ACHN (cell line): ENCODE measurements at regions not wholly inside any gene's neighbourhood (a gene's known extent, or its start where the extent isn't known, plus 50 kb on each side); places are given as distances from the start of the nearest gene placed in this dataset.
"Not testable (repeated sequence)": the region's sequence is repeated elsewhere in the genome, so short reads cannot be mapped to it uniquely, and the experiment has no call there.

Experiments
- DNase-seq: peaks from one replicate; pipeline ENCODE4 v3.0.0-alpha.2; 2015
- in situ Hi-C: cut with HindIII; loops from 2 replicates; pipeline ENCODE4 v1.10.0; 2017; ENCODE audit warnings: low sequenced_read_pairs, low pct_ligation_motif_present, low pct_unique_long_range_greater_than_20kb

- in situ Hi-C loops = no loop called here
- no peak for DNase-seq
These were observed 100.1 kb downstream of the EIF4E start for GRCh38 chr4:98828801-98829200.

- DNase-seq = no peak
- in situ Hi-C loops = no loop called here
These were observed 101.3 kb downstream of the EIF4E start for GRCh38 chr4:98827661-98828060.

GRCh38 chr4:98822144-98822543 lies 106.8 kb downstream of the EIF4E start:
- no peak for DNase-seq
- in situ Hi-C loops = no loop called here

- DNase-seq, in situ Hi-C loops: not testable (repeated sequence)
These were observed 110.8 kb downstream of the EIF4E start for GRCh38 chr4:98818116-98818515.

- no peak for DNase-seq
- in situ Hi-C loops = no loop called here
These were observed 112.1 kb downstream of the EIF4E start for GRCh38 chr4:98816816-98817215.

GRCh38 chr4:98816386-98816785 lies 112.5 kb downstream of the EIF4E start:
- in situ Hi-C loops = no loop called here
- DNase-seq = no peak

GRCh38 chr4:98804403-98804802 lies 124.5 kb downstream of the EIF4E start:
- DNase-seq = no peak
- in situ Hi-C loops = no loop called here

- no peak for DNase-seq
- in situ Hi-C loops = no loop called here
These were observed 125.7 kb downstream of the EIF4E start for GRCh38 chr4:98803251-98803650.

GRCh38 chr4:98802770-98803198 lies 126.1 kb downstream of the EIF4E start:
- in situ Hi-C loops = no loop called here
- no peak for DNase-seq

- in situ Hi-C loops = no loop called here
- no peak for DNase-seq
These were observed 127.6 kb downstream of the EIF4E start for GRCh38 chr4:98801259-98801725.

- in situ Hi-C loops = no loop called here
- no peak for DNase-seq
These were observed 131.9 kb downstream of the EIF4E start for GRCh38 chr4:98796991-98797390.

- in situ Hi-C loops = no loop called here
- no peak for DNase-seq
These were observed 134.2 kb downstream of the EIF4E start for GRCh38 chr4:98794565-98795205.

GRCh38 chr4:98793658-98794057 lies 135.2 kb upstream of the TSPAN5 start:
- DNase-seq = no peak
- in situ Hi-C loops = no loop called here

- in situ Hi-C loops = no loop called here
- DNase-seq = no peak
These were observed 128.5 kb upstream of the TSPAN5 start for GRCh38 chr4:98786866-98787265.

GRCh38 chr4:98784947-98785706 lies 126.7 kb upstream of the TSPAN5 start:
- in situ Hi-C loops = no loop called here

GRCh38 chr4:98781641-98782357 lies 123.4 kb upstream of the TSPAN5 start:
- in situ Hi-C loops = no loop called here
- no peak for DNase-seq

More at GRCh38 chr4:98784947-98785706, 126.7 kb upstream of the TSPAN5 start:
- DNase-seq = no peak

- in situ Hi-C loops = no loop called here
- no peak for DNase-seq
These were observed 122.5 kb upstream of the TSPAN5 start for GRCh38 chr4:98780926-98781325.

- no peak for DNase-seq
- in situ Hi-C loops = no loop called here
These were observed 120.7 kb upstream of the TSPAN5 start for GRCh38 chr4:98779088-98779487.

GRCh38 chr4:98778206-98778605 lies 119.8 kb upstream of the TSPAN5 start:
- in situ Hi-C loops = no loop called here
- DNase-seq = no peak
